ENCODE measurements at regions not wholly inside any gene's neighbourhood (a gene's known extent, or its start where the extent isn't known, plus 50 kb on each side); places are given as distances from the start of the nearest gene placed in this dataset.

DNA sequence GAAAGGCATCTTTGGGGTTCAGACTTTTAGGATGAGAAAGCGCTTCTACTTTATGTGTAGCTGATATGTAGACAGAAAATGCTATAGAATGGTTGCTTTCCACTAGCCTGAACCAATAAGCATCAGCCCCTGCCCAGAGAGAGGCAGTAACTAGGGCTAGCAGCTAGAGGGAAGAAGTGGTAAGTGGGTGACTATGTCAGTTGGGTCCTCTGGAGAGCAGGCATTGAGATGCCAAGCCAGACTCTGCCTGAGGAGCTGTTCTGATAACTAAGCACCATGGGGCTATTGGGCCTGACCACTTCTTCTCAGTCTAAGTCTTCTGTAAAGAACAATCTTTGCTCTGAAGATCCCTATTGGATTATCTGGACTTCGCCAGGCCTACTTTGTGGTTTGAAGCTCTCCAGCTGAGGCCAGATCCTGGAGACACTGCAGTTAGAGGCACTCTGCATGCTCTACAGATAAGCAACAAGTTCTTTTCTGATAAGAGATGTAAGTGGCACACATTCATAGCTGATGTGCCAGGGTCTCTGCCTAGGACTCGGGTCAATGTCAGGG, 146.1 kb downstream of the RBM46 start:
- TF ChIP-seq, protein P1, sequence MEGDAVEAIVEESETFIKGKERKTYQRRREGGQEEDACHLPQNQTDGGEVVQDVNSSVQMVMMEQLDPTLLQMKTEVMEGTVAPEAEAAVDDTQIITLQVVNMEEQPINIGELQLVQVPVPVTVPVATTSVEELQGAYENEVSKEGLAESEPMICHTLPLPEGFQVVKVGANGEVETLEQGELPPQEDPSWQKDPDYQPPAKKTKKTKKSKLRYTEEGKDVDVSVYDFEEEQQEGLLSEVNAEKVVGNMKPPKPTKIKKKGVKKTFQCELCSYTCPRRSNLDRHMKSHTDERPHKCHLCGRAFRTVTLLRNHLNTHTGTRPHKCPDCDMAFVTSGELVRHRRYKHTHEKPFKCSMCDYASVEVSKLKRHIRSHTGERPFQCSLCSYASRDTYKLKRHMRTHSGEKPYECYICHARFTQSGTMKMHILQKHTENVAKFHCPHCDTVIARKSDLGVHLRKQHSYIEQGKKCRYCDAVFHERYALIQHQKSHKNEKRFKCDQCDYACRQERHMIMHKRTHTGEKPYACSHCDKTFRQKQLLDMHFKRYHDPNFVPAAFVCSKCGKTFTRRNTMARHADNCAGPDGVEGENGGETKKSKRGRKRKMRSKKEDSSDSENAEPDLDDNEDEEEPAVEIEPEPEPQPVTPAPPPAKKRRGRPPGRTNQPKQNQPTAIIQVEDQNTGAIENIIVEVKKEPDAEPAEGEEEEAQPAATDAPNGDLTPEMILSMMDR (conservative IDR thresholded peaks at IDR 0.05 in 1 of 2, IDR thresholded peaks at IDR 0.05 in 1 of 2; ENCODE audit: extremely low read depth in 1 of 2, insufficient read depth in 1 of 2, low read depth in 1 of 2, low read length in 2 of 2): no peak
- TF ChIP-seq EZH2 (IDR thresholded peaks at IDR 0.05; ENCODE audit: borderline replicate concordance, low read length): no peak
